GM12892 (cell line): ENCODE measurements at regions not wholly inside any gene's neighbourhood (a gene's known extent, or its start where the extent isn't known, plus 50 kb on each side); places are given as distances from the start of the nearest gene placed in this dataset.

Experiments used
- POLR2A ChIP-seq: IDR thresholded peaks from 2 replicates; pipeline ENCODE4 v1.6.1; 2011; ENCODE audit warnings: low read depth, low read length, control low read depth
- POLR2AphosphoS5 ChIP-seq: IDR thresholded peaks from 2 replicates; pipeline ENCODE4 v1.6.1; 2011; ENCODE audit warnings: low read depth, low read length, control low read depth

GRCh38 chr18:30712383-30712782 is 330.2 kb downstream of the DSC3 start:
- TF ChIP-seq POLR2A (no peak), POLR2AphosphoS5 (no peak)
